ENCODE measurements at regions not wholly inside any gene's neighbourhood (a gene's known extent, or its start where the extent isn't known, plus 50 kb on each side); places are given as distances from the start of the nearest gene placed in this dataset.

- DNase-seq (ENCODE audit: low read depth in 4 of 4, low spot score in 3 of 4), result no peak
These were observed 465.2 kb upstream of the CITED2 start for GRCh38 chr6:139839506-139840156.

- no peak for DNase-seq (ENCODE audit: low read depth in 4 of 4, low spot score in 3 of 4)
These were observed 459.8 kb upstream of the CITED2 start for GRCh38 chr6:139834232-139834631.

GRCh38 chr6:139833592-139833991 is 459.1 kb upstream of the CITED2 start:
- DNase-seq (ENCODE audit: low read depth in 4 of 4, low spot score in 3 of 4), result no peak

GRCh38 chr6:139832493-139833305 is 458.3 kb upstream of the CITED2 start:
- DNase-seq (ENCODE audit: low read depth in 4 of 4, low spot score in 3 of 4), result no peak

GRCh38 chr6:139829576-139829975 is 455.1 kb upstream of the CITED2 start:
- DNase-seq (ENCODE audit: low read depth in 4 of 4, low spot score in 3 of 4), result no peak

GRCh38 chr6:139828751-139829519 is 454.5 kb upstream of the CITED2 start:
- DNase-seq (ENCODE audit: low read depth in 4 of 4, low spot score in 3 of 4), result no peak

- DNase-seq (ENCODE audit: low read depth in 4 of 4, low spot score in 3 of 4), result no peak
These were observed 451.5 kb upstream of the CITED2 start for GRCh38 chr6:139825935-139826374.

GRCh38 chr6:139824864-139825263 is 450.4 kb upstream of the CITED2 start:
- DNase-seq (ENCODE audit: low read depth in 4 of 4, low spot score in 3 of 4), result no peak

- DNase-seq (ENCODE audit: low read depth in 4 of 4, low spot score in 3 of 4), result no peak
These were observed 449.3 kb upstream of the CITED2 start for GRCh38 chr6:139823808-139824126.

GRCh38 chr6:139823099-139823807 is 448.8 kb upstream of the CITED2 start:
- DNase-seq (ENCODE audit: low read depth in 4 of 4, low spot score in 3 of 4), result no peak

- no peak for DNase-seq (ENCODE audit: low read depth in 4 of 4, low spot score in 3 of 4)
These were observed 447.3 kb upstream of the CITED2 start for GRCh38 chr6:139821676-139822223.

- DNase-seq (ENCODE audit: low read depth in 4 of 4, low spot score in 3 of 4), result no peak
These were observed 445.8 kb upstream of the CITED2 start for GRCh38 chr6:139820210-139820609.

GRCh38 chr6:139819776-139820175 is 445.3 kb upstream of the CITED2 start:
- DNase-seq (ENCODE audit: low read depth in 4 of 4, low spot score in 3 of 4), result no peak

- DNase-seq (ENCODE audit: low read depth in 4 of 4, low spot score in 3 of 4), result no peak
These were observed 438.5 kb upstream of the CITED2 start for GRCh38 chr6:139812939-139813338.

- DNase-seq (ENCODE audit: low read depth in 4 of 4, low spot score in 3 of 4), result no peak
These were observed 427.3 kb upstream of the CITED2 start for GRCh38 chr6:139801571-139802321.

GRCh38 chr6:139800837-139801236 is 426.4 kb upstream of the CITED2 start:
- no peak for DNase-seq (ENCODE audit: low read depth in 4 of 4, low spot score in 3 of 4)

- no peak for DNase-seq (ENCODE audit: low read depth in 4 of 4, low spot score in 3 of 4)
These were observed 416.1 kb upstream of the CITED2 start for GRCh38 chr6:139790527-139790926.

GRCh38 chr6:139784222-139784769 is 409.8 kb upstream of the CITED2 start:
- DNase-seq (ENCODE audit: low read depth in 4 of 4, low spot score in 3 of 4), result no peak

- no peak for DNase-seq (ENCODE audit: low read depth in 4 of 4, low spot score in 3 of 4)
These were observed 405.7 kb upstream of the CITED2 start for GRCh38 chr6:139779988-139780774.
